ENCODE measurements at regions not wholly inside any gene's neighbourhood (a gene's known extent, or its start where the extent isn't known, plus 50 kb on each side); places are given as distances from the start of the nearest gene placed in this dataset.

DNA sequence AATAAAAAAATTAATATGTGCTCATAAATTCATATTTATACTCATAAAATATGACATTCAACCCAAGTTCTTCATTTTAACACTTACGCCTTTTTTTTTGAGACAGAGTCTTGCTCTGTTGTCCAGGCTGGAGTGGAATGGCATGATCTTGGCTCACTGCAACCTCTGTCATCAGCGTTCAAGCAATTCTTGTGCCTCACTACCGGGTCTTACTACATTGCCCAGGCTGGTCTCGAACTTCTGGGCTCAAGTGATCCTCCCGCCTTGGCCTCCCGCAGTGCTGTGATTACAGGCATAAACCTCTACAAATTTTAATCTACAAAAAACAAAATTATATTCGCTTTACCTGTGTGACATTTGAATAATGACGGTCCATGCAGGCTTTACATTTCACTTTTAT, 74.1 kb upstream of the SNRPN start:
- TF ChIP-seq, protein P1, sequence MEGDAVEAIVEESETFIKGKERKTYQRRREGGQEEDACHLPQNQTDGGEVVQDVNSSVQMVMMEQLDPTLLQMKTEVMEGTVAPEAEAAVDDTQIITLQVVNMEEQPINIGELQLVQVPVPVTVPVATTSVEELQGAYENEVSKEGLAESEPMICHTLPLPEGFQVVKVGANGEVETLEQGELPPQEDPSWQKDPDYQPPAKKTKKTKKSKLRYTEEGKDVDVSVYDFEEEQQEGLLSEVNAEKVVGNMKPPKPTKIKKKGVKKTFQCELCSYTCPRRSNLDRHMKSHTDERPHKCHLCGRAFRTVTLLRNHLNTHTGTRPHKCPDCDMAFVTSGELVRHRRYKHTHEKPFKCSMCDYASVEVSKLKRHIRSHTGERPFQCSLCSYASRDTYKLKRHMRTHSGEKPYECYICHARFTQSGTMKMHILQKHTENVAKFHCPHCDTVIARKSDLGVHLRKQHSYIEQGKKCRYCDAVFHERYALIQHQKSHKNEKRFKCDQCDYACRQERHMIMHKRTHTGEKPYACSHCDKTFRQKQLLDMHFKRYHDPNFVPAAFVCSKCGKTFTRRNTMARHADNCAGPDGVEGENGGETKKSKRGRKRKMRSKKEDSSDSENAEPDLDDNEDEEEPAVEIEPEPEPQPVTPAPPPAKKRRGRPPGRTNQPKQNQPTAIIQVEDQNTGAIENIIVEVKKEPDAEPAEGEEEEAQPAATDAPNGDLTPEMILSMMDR (IDR thresholded peaks at IDR 0.05), result no peak
- no peak for TF ChIP-seq EZH2 (IDR thresholded peaks at IDR 0.05; ENCODE audit: borderline replicate concordance, insufficient read depth, low read depth, low read length, poor library complexity, severe bottlenecking)
